ENCODE measurements at regions not wholly inside any gene's neighbourhood (a gene's known extent, or its start where the extent isn't known, plus 50 kb on each side); places are given as distances from the start of the nearest gene placed in this dataset.

- TF ChIP-seq YY1 (IDR thresholded peaks at IDR 0.05; ENCODE audit: insufficient read depth, insufficient read length) (no peak), ZNF274 (IDR thresholded peaks at IDR 0.05; ENCODE audit: low read depth, low read length) (no peak)
Measured at GRCh38 chr13:63855457-63856118, 2439.9 kb upstream of the PCDH20 start.
